H9 (cell line): ENCODE measurements at regions not wholly inside any gene's neighbourhood (a gene's known extent, or its start where the extent isn't known, plus 50 kb on each side); places are given as distances from the start of the nearest gene placed in this dataset.

Experiments used
- DNase-seq: peaks from one replicate; pipeline ENCODE4 v3.0.0-alpha.2; 2017
- H2AFZ ChIP-seq: one replicate; pipeline ENCODE4 v1.6.1; 2013; ENCODE audit warnings: mild to moderate bottlenecking, low read length, control low read depth, moderate library complexity
- H2AK5ac ChIP-seq: 2 replicates; pipeline ENCODE4 v1.6.1; 2013; ENCODE audit warnings: low read length, control low read depth, mixed read lengths; ENCODE audit not compliant: insufficient read length
- H2BK120ac ChIP-seq: one replicate; pipeline ENCODE4 v1.6.1; 2013; ENCODE audit warnings: low read depth, mild to moderate bottlenecking, low read length, control low read depth, inconsistent platforms; ENCODE audit not compliant: poor library complexity, severe bottlenecking
- H2BK12ac ChIP-seq: 2 replicates; pipeline ENCODE4 v1.6.1; 2013; ENCODE audit warnings: low read length, control low read depth, mixed read lengths, low read depth; ENCODE audit not compliant: insufficient read length
- H2BK15ac ChIP-seq: 2 replicates; pipeline ENCODE4 v1.6.1; 2013; ENCODE audit warnings: low read depth, low read length, control low read depth
- H2BK20ac ChIP-seq: one replicate; pipeline ENCODE4 v1.6.1; 2013; ENCODE audit warnings: low read depth, mild to moderate bottlenecking, low read length, control low read depth, inconsistent platforms; ENCODE audit not compliant: poor library complexity, severe bottlenecking
- H2BK5ac ChIP-seq: 2 replicates; pipeline ENCODE4 v1.6.1; 2013; ENCODE audit warnings: low read length, control low read depth, mixed read lengths; ENCODE audit not compliant: insufficient read length
- H3K14ac ChIP-seq: 2 replicates; pipeline ENCODE4 v1.6.1; 2013; ENCODE audit warnings: low read length, control low read depth; ENCODE audit not compliant: insufficient read depth
- H3K18ac ChIP-seq: 2 replicates; pipeline ENCODE4 v1.6.1; 2013; ENCODE audit warnings: low read depth, mild to moderate bottlenecking, mixed read lengths, low read length, control low read depth; ENCODE audit not compliant: insufficient read length
- H3K23ac ChIP-seq: 2 replicates; pipeline ENCODE4 v1.6.1; 2013; ENCODE audit warnings: low read length, control low read depth, mixed read lengths, low read depth; ENCODE audit not compliant: insufficient read length
- H3K23me2 ChIP-seq: 2 replicates; pipeline ENCODE4 v1.6.1; 2013; ENCODE audit warnings: low read depth, mild to moderate bottlenecking, mixed read lengths, low read length, control low read depth; ENCODE audit not compliant: insufficient read length, poor library complexity, severe bottlenecking
- H3K27ac ChIP-seq: 2 replicates; pipeline ENCODE4 v1.5.1; 2013; ENCODE audit warnings: low read length, control low read depth, mixed read lengths, low read depth; ENCODE audit not compliant: insufficient read length
- H3K27me3 ChIP-seq: 2 replicates; pipeline ENCODE4 v1.6.1; 2013; ENCODE audit warnings: low read length, control low read depth, inconsistent platforms; ENCODE audit not compliant: insufficient read depth
- H3K4ac ChIP-seq: 2 replicates; pipeline ENCODE4 v1.6.1; 2013; ENCODE audit warnings: low read depth, mild to moderate bottlenecking, control low read depth, inconsistent platforms, low read length, moderate library complexity
- H3K4me1 ChIP-seq: 2 replicates; pipeline ENCODE4 v1.6.1; 2013; ENCODE audit warnings: low read length, control low read depth, inconsistent platforms; ENCODE audit not compliant: insufficient read depth
- H3K4me2 ChIP-seq: 2 replicates; pipeline ENCODE4 v1.6.1; 2013; ENCODE audit warnings: low read length, control low read depth, mixed read lengths; ENCODE audit not compliant: insufficient read length, insufficient read depth
- H3K56ac ChIP-seq: 2 replicates; pipeline ENCODE4 v1.6.1; 2013; ENCODE audit warnings: low read depth, mild to moderate bottlenecking, mixed read lengths, low read length, control low read depth; ENCODE audit not compliant: insufficient read length
- H3K79me1 ChIP-seq: 2 replicates; pipeline ENCODE4 v1.6.1; 2013; ENCODE audit warnings: low read depth, mild to moderate bottlenecking, moderate library complexity, low read length, control low read depth, inconsistent platforms; ENCODE audit not compliant: insufficient read depth, poor library complexity, severe bottlenecking
- H3K79me2 ChIP-seq: 2 replicates; pipeline ENCODE4 v1.6.1; 2013; ENCODE audit warnings: low read length, control low read depth, inconsistent platforms; ENCODE audit not compliant: insufficient read depth
- H3K9ac ChIP-seq: 2 replicates; pipeline ENCODE4 v1.6.1; 2013; ENCODE audit warnings: low read length, control low read depth, mixed read lengths; ENCODE audit not compliant: insufficient read length; ENCODE audit errors: extremely low read depth
- H3K9me3 ChIP-seq: one replicate; pipeline ENCODE4 v1.6.1; 2013; ENCODE audit warnings: low read depth, low read length, inconsistent platforms; ENCODE audit not compliant: control insufficient read depth
- H3T11ph ChIP-seq: one replicate; pipeline ENCODE4 v1.6.1; 2013; ENCODE audit warnings: mild to moderate bottlenecking, low read length, control low read depth, inconsistent platforms
- H4K20me1 ChIP-seq: one replicate; pipeline ENCODE4 v1.6.1; 2013; ENCODE audit not compliant: control insufficient read depth, insufficient read length, insufficient read depth
- H4K5ac ChIP-seq: 2 replicates; pipeline ENCODE4 v1.6.1; 2013; ENCODE audit warnings: low read depth, mild to moderate bottlenecking, mixed read lengths, low read length, control low read depth; ENCODE audit not compliant: insufficient read length
- H4K8ac ChIP-seq: replicated peaks from 2 replicates; pipeline ENCODE4 v1.6.1; 2013; ENCODE audit warnings: low read length, control low read depth, mixed read lengths, low read depth; ENCODE audit not compliant: insufficient read length
- H4K91ac ChIP-seq: 2 replicates; pipeline ENCODE4 v1.6.1; 2013; ENCODE audit warnings: low read depth, mild to moderate bottlenecking, moderate library complexity, mixed read lengths, low read length, control low read depth; ENCODE audit not compliant: insufficient read length
- H3K27ac Mint-ChIP-seq, 3 experiments: 2 replicates in 2 of 3; 3 replicates in 1 of 3; pipeline ENCODE4 v1.8.0; 2020 to 2021; ENCODE audit warnings: mixed read lengths in 3 of 3, mild to moderate bottlenecking in 1 of 3, moderate library complexity in 1 of 3
- H3K27me3 Mint-ChIP-seq: 2 replicates; pipeline ENCODE4 v1.8.0; 2021; ENCODE audit warnings: low read depth, mild to moderate bottlenecking, moderate library complexity, mixed read lengths
- H3K36me3 Mint-ChIP-seq, 3 experiments: 2 replicates in 2 of 3; 3 replicates in 1 of 3; pipeline ENCODE4 v1.8.0; 2020 to 2021; ENCODE audit warnings: low read depth in 3 of 3, mixed read lengths in 3 of 3; ENCODE audit not compliant: insufficient read depth in 1 of 3
- H3K4me1 Mint-ChIP-seq, 2 experiments: 2 replicates each; pipeline ENCODE4 v1.8.0; 2020; ENCODE audit warnings: mixed read lengths in 2 of 2
- H3K4me3 Mint-ChIP-seq, 2 experiments: 2 replicates in 1 of 2; 3 replicates in 1 of 2; pipeline ENCODE4 v1.8.0; 2020 to 2021; ENCODE audit warnings: mild to moderate bottlenecking in 2 of 2, mixed read lengths in 2 of 2, moderate library complexity in 1 of 2
- H3K9me3 Mint-ChIP-seq, 2 experiments: 2 replicates in 1 of 2; 3 replicates in 1 of 2; pipeline ENCODE4 v1.8.0; 2020; ENCODE audit warnings: mild to moderate bottlenecking in 2 of 2, mixed read lengths in 2 of 2, moderate library complexity in 1 of 2
- CTCF ChIP-seq: fragments of 200-600 bp; sonication (generic); conservative IDR thresholded peaks from 3 replicates; pipeline ENCODE4 v1.8.0; 2021; ENCODE audit warnings: antibody characterized with exemption, mild to moderate bottlenecking
- WGBS: extraction: QIAGEN DNeasy Blood & Tissue Kit; methylation state at CpG from one replicate; pipeline ENCODE4 v1.1.7; 2013; ENCODE audit warnings: missing lambda C conversion rate, low lambda C conversion rate, mixed read lengths; ENCODE audit not compliant: insufficient read length; ENCODE audit errors: extremely low coverage; 5-methylcytosine and 5-hydroxymethylcytosine counted together

GRCh38 chr5:24788829-24789514 lies 144.2 kb upstream of the CDH10 start:
- no peak overlapping the region for H2AFZ ChIP-seq
- H3K36me3 Mint-ChIP-seq = no peaks in the 10 kb centered on the region
- H3K4me1 ChIP-seq = no peaks in the 10 kb centered on the region
- no peaks in the 10 kb centered on the region for H3K79me1 ChIP-seq
- H2BK12ac ChIP-seq = no peak overlapping the region
- H3K4ac ChIP-seq = no peak overlapping the region
- H3K9me3 ChIP-seq = no peaks in the 10 kb centered on the region
- no peak overlapping the region for H2BK120ac ChIP-seq
- H3K4me3 Mint-ChIP-seq = no peak overlapping the region
- H3K14ac ChIP-seq = no peak overlapping the region
- no peak overlapping the region for H3K18ac ChIP-seq
- no peak overlapping the region for H3K56ac ChIP-seq
- H4K20me1 ChIP-seq = no peaks in the 10 kb centered on the region
- no peak overlapping the region for H3K27ac ChIP-seq
- no CpG with 5 or more reads among the region's 2 CpGs for WGBS
- no peak overlapping the region for H3K9ac ChIP-seq
- H3K4me2 ChIP-seq = no peak overlapping the region
- no peaks in the 10 kb centered on the region for H3K23me2 ChIP-seq
- H4K8ac ChIP-seq = no peak overlapping the region
- H2AK5ac ChIP-seq = no peak overlapping the region
- no peak for TF ChIP-seq CTCF
- H4K5ac ChIP-seq = no peak overlapping the region
- H3K27me3 Mint-ChIP-seq = no peaks in the 10 kb centered on the region
- no peaks in the 10 kb centered on the region for H3K79me2 ChIP-seq
- no peak overlapping the region for H2BK5ac ChIP-seq
- no peak overlapping the region for H4K91ac ChIP-seq
- H3K23ac ChIP-seq = no peak overlapping the region
- no peak for DNase-seq
- H3K27ac Mint-ChIP-seq = no peak overlapping the region
- H3K27me3 ChIP-seq = no peaks in the 10 kb centered on the region
- no peak overlapping the region for H2BK15ac ChIP-seq
- H2BK20ac ChIP-seq = no peak overlapping the region
- no peak overlapping the region for H3T11ph ChIP-seq
- H3K9me3 Mint-ChIP-seq = no peaks in the 10 kb centered on the region
- peaks cover 6 to 7% of the 10 kb centered on the region in 2 experiments for H3K4me1 Mint-ChIP-seq
